Sigmoid colon (tissue), 6 donors: ENCODE measurements at regions not wholly inside any gene's neighbourhood (a gene's known extent, or its start where the extent isn't known, plus 50 kb on each side); places are given as distances from the start of the nearest gene placed in this dataset.

ENCODE experiments used
- DNase-seq: peaks from one replicate; pipeline ENCODE4 v3.0.0-alpha.2; 2019
- H3K27ac ChIP-seq, 4 donors: fragments of 200-600 bp; sonication (generic); one replicate each; pipeline ENCODE4 v1.5.1; 2016 to 2019; ENCODE audit warnings: mild to moderate bottlenecking in 1 of 4
- H3K27me3 ChIP-seq, 3 donors: fragments of 200-600 bp; sonication (generic); one replicate each; pipeline ENCODE4 v1.5.1; 2019; ENCODE audit warnings: mild to moderate bottlenecking in 1 of 3
- H3K36me3 ChIP-seq, 4 donors: fragments of 200-600 bp; sonication (generic); one replicate each; pipeline ENCODE4 v1.5.1; 2016 to 2019
- H3K4me1 ChIP-seq, 4 donors: fragments of 200-600 bp; sonication (generic); one replicate each; pipeline ENCODE4 v1.5.1; 2017 to 2019
- H3K4me3 ChIP-seq, 4 donors: fragments of 200-600 bp; sonication (generic); one replicate each; pipeline ENCODE4 v1.5.1; 2017 to 2019; ENCODE audit warnings: mild to moderate bottlenecking in 2 of 4, moderate library complexity in 1 of 4
- H3K9me3 ChIP-seq, 4 donors: fragments of 200-600 bp in 3 of 4; sonication (generic) in 3 of 4; one replicate each; pipeline versions ENCODE4 v1.5.1 to v1.6.1; 2013 to 2019
- EP300 ChIP-seq, 4 donors: sonication (generic); formaldehyde crosslinking; IDR thresholded peaks; one replicate each; pipeline ENCODE4 v1.6.1; 2017; ENCODE audit warnings: antibody characterized with exemption in 4 of 4
- POLR2A ChIP-seq, 2 donors: fragments of 450-650 bp; IDR thresholded peaks; one replicate each; pipeline ENCODE4 v1.6.1; 2016; ENCODE audit warnings: antibody characterized with exemption in 2 of 2, mild to moderate bottlenecking in 2 of 2, moderate library complexity in 2 of 2
- POLR2AphosphoS5 ChIP-seq, 4 donors: sonication (generic); formaldehyde crosslinking; IDR thresholded peaks; one replicate each; pipeline ENCODE4 v1.6.1; 2017; ENCODE audit warnings: antibody characterized with exemption in 4 of 4
- WGBS, 2 donors: extraction: QIAGEN DNeasy Blood & Tissue Kit; methylation state at CpG; one replicate each; pipeline ENCODE4 v1.1.7; 2013; 5-methylcytosine and 5-hydroxymethylcytosine counted together
- intact Hi-C: fragments of 100-400 bp; cut with DNase I; formaldehyde crosslinking; loops from one replicate; pipeline ENCODE4 v1.15.1; 2023
- TF ChIP-seq, protein P1 (sequence below), 4 experiments: fragments of 450-650 bp in 3 of 4; fragments of 200-600 bp in 1 of 4; IDR thresholded peaks; one replicate each; pipeline ENCODE4 v1.5.1; 2016 to 2019; ENCODE audit warnings: antibody characterized with exemption in 4 of 4, mild to moderate bottlenecking in 3 of 4, moderate library complexity in 2 of 4
- donor health status: healthy with polysubstance abuse.
- donor health status: healthy.

DNA sequence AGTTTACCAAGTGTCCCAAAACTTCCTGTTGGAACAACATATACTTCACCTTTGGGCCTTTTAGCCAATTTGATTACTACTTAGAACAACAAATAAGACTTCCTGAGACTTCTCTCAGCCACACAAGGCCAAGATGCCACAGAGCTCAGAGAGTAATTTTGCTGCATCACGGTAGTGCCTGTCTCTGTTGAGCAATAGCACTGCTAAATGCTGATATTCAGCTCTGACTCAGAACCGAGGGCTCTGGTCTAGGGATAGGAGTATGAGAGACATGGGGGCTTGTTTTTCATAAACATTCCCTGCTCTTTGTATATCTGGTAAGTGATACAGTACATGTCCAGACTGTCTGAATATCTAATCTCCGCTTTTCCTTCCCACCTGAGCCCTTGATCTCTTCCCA, 260.4 kb upstream of the ARHGAP20 start:
- intact Hi-C loops, result no loop called here
- H3K27ac ChIP-seq, result no peak overlapping the region

DNA sequence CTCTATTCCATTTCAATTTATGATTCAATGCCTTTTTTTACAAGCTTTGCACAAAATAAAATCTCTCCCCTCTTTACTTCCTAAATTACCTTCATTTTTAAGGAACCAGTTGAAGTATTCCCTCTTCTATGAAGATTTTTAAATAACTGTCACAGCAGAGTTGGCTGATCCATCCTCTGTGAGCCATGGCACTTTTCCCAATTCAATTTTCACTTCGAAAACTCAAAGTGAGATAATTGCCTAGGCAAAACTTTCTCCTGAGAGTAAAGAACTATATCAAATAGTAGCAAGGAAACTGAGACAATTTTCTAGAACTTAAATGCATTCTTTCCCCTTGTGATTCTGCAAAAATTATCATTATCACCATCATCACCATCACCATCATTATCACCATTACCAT, 259.9 kb upstream of the ARHGAP20 start:
- DNase-seq, result no peak
- TF ChIP-seq POLR2A (IDR thresholded peaks at IDR 0.05) (no peak), EP300 (IDR thresholded peaks at IDR 0.05) (no peak), POLR2AphosphoS5 (IDR thresholded peaks at IDR 0.05) (no peak)
- TF ChIP-seq, protein P1, sequence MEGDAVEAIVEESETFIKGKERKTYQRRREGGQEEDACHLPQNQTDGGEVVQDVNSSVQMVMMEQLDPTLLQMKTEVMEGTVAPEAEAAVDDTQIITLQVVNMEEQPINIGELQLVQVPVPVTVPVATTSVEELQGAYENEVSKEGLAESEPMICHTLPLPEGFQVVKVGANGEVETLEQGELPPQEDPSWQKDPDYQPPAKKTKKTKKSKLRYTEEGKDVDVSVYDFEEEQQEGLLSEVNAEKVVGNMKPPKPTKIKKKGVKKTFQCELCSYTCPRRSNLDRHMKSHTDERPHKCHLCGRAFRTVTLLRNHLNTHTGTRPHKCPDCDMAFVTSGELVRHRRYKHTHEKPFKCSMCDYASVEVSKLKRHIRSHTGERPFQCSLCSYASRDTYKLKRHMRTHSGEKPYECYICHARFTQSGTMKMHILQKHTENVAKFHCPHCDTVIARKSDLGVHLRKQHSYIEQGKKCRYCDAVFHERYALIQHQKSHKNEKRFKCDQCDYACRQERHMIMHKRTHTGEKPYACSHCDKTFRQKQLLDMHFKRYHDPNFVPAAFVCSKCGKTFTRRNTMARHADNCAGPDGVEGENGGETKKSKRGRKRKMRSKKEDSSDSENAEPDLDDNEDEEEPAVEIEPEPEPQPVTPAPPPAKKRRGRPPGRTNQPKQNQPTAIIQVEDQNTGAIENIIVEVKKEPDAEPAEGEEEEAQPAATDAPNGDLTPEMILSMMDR (IDR thresholded peaks at IDR 0.05), result no peak
- H3K36me3 ChIP-seq, result no peaks in the 10 kb centered on the region
- H3K27me3 ChIP-seq, result no peaks in the 10 kb centered on the region
- H3K27ac ChIP-seq, result no peak overlapping the region
- WGBS, 2 donors, result 89% methylated on average over 1 of the region's 1 CpG
- H3K4me1 ChIP-seq, result no peaks in the 10 kb centered on the region
- intact Hi-C loops, result no loop called here
- H3K9me3 ChIP-seq, result no peaks in the 10 kb centered on the region
- H3K4me3 ChIP-seq, result no peak overlapping the region

More for the DNA sequence above, 260.4 kb upstream of the ARHGAP20 start:
- Histone ChIP-seq H3K4me3 (no peak overlapping the region), H3K27me3 (no peaks in the 10 kb centered on the region), H3K9me3 (no peaks in the 10 kb centered on the region), H3K4me1 (no peaks in the 10 kb centered on the region), H3K36me3 (no peaks in the 10 kb centered on the region)
- 68 to 78% methylated on average over 3 of the region's 3 CpGs for WGBS, 2 donors
- DNase-seq, result no peak
- no peak for TF ChIP-seq POLR2AphosphoS5 (IDR thresholded peaks at IDR 0.05)
- TF ChIP-seq POLR2A (IDR thresholded peaks at IDR 0.05), result no peak
- TF ChIP-seq EP300 (IDR thresholded peaks at IDR 0.05), result no peak
- TF ChIP-seq, protein P1 (IDR thresholded peaks at IDR 0.05), result no peak

DNA sequence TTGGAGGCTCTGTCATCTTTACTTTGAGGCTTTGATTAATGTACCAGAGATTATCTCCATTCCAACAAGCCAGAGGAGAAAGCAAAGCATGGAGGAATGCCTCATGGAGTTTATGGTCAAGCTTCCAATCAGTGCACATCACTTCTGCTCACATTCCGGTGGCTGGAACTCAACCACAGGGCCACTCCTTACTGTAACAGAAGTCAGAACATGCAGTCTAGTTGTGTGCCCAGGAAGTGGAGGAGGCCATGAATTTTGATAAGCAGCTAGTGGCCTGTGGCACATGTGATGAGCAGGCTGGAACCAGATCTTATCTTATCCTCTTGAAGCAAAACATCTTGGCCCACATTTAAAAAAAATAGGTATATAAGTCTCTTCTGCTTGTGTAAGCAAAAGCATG, 258.9 kb upstream of the ARHGAP20 start:
- 67 to 69% methylated on average over 1 of the region's 1 CpG for WGBS, 2 donors
- no peak for DNase-seq
- Histone ChIP-seq H3K36me3 (no peaks in the 10 kb centered on the region), H3K27me3 (no peaks in the 10 kb centered on the region), H3K4me1 (no peaks in the 10 kb centered on the region), H3K27ac (no peak overlapping the region), H3K4me3 (no peak overlapping the region), H3K9me3 (no peaks in the 10 kb centered on the region)
- TF ChIP-seq, protein P1 (IDR thresholded peaks at IDR 0.05), result no peak
- TF ChIP-seq POLR2A (IDR thresholded peaks at IDR 0.05) (no peak), EP300 (IDR thresholded peaks at IDR 0.05) (no peak), POLR2AphosphoS5 (IDR thresholded peaks at IDR 0.05) (no peak)
- intact Hi-C loops, result no loop called here

DNA sequence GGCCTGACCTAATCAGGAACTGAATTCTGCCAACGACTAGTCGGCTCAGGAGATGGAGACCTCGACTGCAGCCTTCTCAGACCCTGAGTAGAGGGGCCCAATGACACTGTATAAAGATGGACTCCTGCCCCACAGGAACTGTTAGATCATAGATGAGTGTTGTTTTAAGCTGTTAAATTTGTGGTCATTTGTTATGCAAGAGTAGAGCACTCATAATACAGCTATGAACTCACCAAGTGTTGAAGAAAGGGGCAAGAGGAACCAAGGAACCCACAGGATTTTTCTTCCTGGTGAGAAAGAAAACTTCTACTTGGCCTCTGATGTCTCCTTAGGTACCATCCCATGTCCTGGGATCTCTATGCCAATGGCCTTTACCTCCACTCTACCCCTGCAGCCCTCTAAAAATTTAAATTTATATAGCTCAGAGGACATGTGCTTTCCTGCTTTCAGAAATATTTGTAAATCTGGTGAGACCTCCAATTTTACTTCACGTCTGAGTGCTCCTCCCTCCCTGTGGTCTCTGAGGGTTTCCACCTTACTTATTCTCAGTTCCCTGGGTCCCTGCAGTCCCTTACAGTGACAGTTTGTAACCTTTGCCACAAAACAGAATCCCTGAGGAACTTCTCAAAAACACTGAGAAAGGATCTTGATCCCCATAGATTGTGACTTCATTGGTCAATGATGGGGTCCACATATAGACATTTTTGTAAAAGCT, 256.3 kb upstream of the ARHGAP20 start:
- Histone ChIP-seq H3K9me3 (no peaks in the 10 kb centered on the region), H3K4me3 (no peak overlapping the region), H3K27ac (no peak overlapping the region), H3K4me1 (no peaks in the 10 kb centered on the region), H3K27me3 (no peaks in the 10 kb centered on the region), H3K36me3 (no peaks in the 10 kb centered on the region)
- no peak for TF ChIP-seq EP300 (IDR thresholded peaks at IDR 0.05)
- TF ChIP-seq POLR2A (IDR thresholded peaks at IDR 0.05), result no peak
- TF ChIP-seq, protein P1 (IDR thresholded peaks at IDR 0.05), result no peak
- no peak for TF ChIP-seq POLR2AphosphoS5 (IDR thresholded peaks at IDR 0.05)
- no peak for DNase-seq
- 81 to 89% methylated on average over 4 of the region's 4 CpGs for WGBS, 2 donors
- intact Hi-C loops, result no loop called here

DNA sequence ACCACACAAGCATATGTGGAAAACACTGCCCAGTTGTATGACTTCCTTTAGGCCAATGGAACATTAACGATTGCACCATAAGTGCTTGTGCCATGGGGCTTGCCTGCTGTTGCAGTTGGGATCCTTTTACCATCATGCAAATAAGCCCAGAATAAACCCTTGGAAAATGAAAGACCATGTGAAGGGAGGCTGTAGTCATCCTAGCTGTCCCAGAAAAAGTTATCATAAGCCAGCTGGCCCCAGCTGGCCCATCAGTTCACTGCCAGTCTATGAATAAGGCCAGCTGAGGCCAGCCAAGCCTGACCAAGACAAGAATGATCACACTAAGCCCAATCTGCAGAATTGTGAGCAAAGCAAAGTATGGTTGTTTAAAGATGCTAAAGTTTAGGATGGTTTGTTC, 253.9 kb upstream of the ARHGAP20 start:
- H3K27me3 ChIP-seq, result no peaks in the 10 kb centered on the region
- H3K36me3 ChIP-seq, result no peaks in the 10 kb centered on the region
- 78 to 89% methylated on average over 1 of the region's 1 CpG for WGBS, 2 donors
- no peak overlapping the region for H3K4me3 ChIP-seq
- H3K4me1 ChIP-seq, result peaks cover 0 to 9% (median 2%) of the 10 kb centered on the region in 4 donors
- no peaks in the 10 kb centered on the region for H3K9me3 ChIP-seq
- DNase-seq, result no peak
- H3K27ac ChIP-seq, result no peak overlapping the region
- intact Hi-C loops, result no loop called here
- TF ChIP-seq EP300 (IDR thresholded peaks at IDR 0.05) (no peak), POLR2AphosphoS5 (IDR thresholded peaks at IDR 0.05) (no peak), POLR2A (IDR thresholded peaks at IDR 0.05) (no peak)
- TF ChIP-seq, protein P1 (IDR thresholded peaks at IDR 0.05), result no peak
